Activated CD8-positive, alpha-beta memory T cell treated with anti-CD3 and anti-CD28 coated beads, Interleukin-2, amount 10 ng/mL, durations not matched to agents 7 days and 5 days (primary cell): ENCODE measurements at regions not wholly inside any gene's neighbourhood (a gene's known extent, or its start where the extent isn't known, plus 50 kb on each side); places are given as distances from the start of the nearest gene placed in this dataset.
"Not testable (repeated sequence)": the region's sequence is repeated elsewhere in the genome, so short reads cannot be mapped to it uniquely, and the experiment has no call there.

Experiments used
- ATAC-seq: fragments of 150-1000 bp; cut with Tn5 transposase; one replicate; pipeline ENCODE4 v1.10.0; 2021; ENCODE audit warnings: moderate library complexity
- CTCF ChIA-PET: fragments of 350-600 bp; sonication (Branson Sonifier 250); formaldehyde crosslinking; loops from one replicate; lab custom pipeline; 2021; ENCODE audit warnings: antibody characterized with exemption; lab: Charles Lee
- DNase-seq: peaks from one replicate; pipeline ENCODE4 v3.0.0-alpha.2; 2020
- H3K27ac Mint-ChIP-seq: one replicate; pipeline ENCODE4 v1.8.0; 2021; ENCODE audit warnings: mild to moderate bottlenecking, mixed read lengths
- H3K27me3 Mint-ChIP-seq: one replicate; pipeline ENCODE4 v1.8.0; 2021; ENCODE audit warnings: mixed read lengths
- H3K36me3 Mint-ChIP-seq: one replicate; pipeline ENCODE4 v1.8.0; 2021; ENCODE audit warnings: mild to moderate bottlenecking, mixed read lengths
- H3K4me1 Mint-ChIP-seq: one replicate; pipeline ENCODE4 v1.8.0; 2021; ENCODE audit warnings: mixed read lengths
- H3K4me3 Mint-ChIP-seq: one replicate; pipeline ENCODE4 v1.8.0; 2021; ENCODE audit warnings: mild to moderate bottlenecking, moderate library complexity, mixed read lengths
- H3K9me3 Mint-ChIP-seq: one replicate; pipeline ENCODE4 v1.8.0; 2022; ENCODE audit warnings: low read depth, mixed read lengths

GRCh38 chr2:222017252-222017850 lies 281.4 kb downstream of the PAX3 start:
- Mint-ChIP-seq H3K27ac (no peak overlapping the region), H3K4me3 (no peak overlapping the region), H3K4me1 (no peaks in the 10 kb centered on the region), H3K36me3 (no peaks in the 10 kb centered on the region), H3K9me3 (no peaks in the 10 kb centered on the region), H3K27me3 (no peaks in the 10 kb centered on the region)
- DNase-seq, result no peak
- no peak for ATAC-seq
- CTCF ChIA-PET, result no interaction called here

GRCh38 chr2:222013889-222014288 lies 284.9 kb downstream of the PAX3 start:
- CTCF ChIA-PET, result interaction anchor here (1.0 kb wide), 1 partner anchor 10 kb away, joined by 3 read pairs; no protein-coding TSS in a partner anchor
- H3K4me1 Mint-ChIP-seq, result no peaks in the 10 kb centered on the region

GRCh38 chr2:222000326-222000725 lies 298.5 kb downstream of the PAX3 start:
- H3K36me3 Mint-ChIP-seq, result no peaks in the 10 kb centered on the region
- CTCF ChIA-PET, result no interaction called here
- no peak overlapping the region for H3K4me3 Mint-ChIP-seq
- no peak overlapping the region for H3K27ac Mint-ChIP-seq
- ATAC-seq, result no peak
- H3K27me3 Mint-ChIP-seq, result no peaks in the 10 kb centered on the region
- H3K9me3 Mint-ChIP-seq, result no peaks in the 10 kb centered on the region
- no peak for DNase-seq
- H3K4me1 Mint-ChIP-seq, result no peaks in the 10 kb centered on the region

More at GRCh38 chr2:222013889-222014288, 284.9 kb downstream of the PAX3 start:
- Mint-ChIP-seq H3K36me3 (no peaks in the 10 kb centered on the region), H3K4me3 (no peak overlapping the region), H3K27me3 (no peaks in the 10 kb centered on the region), H3K27ac (no peak overlapping the region), H3K9me3 (no peaks in the 10 kb centered on the region)
- ATAC-seq (no peak), DNase-seq (no peak)

- DNase-seq (no peak), ATAC-seq (no peak)
- CTCF ChIA-PET, result no interaction called here
- no peaks in the 10 kb centered on the region for H3K9me3 Mint-ChIP-seq
- H3K36me3 Mint-ChIP-seq, result no peaks in the 10 kb centered on the region
- H3K4me1 Mint-ChIP-seq, result no peaks in the 10 kb centered on the region
- no peak overlapping the region for H3K27ac Mint-ChIP-seq
- no peak overlapping the region for H3K4me3 Mint-ChIP-seq
- no peaks in the 10 kb centered on the region for H3K27me3 Mint-ChIP-seq
These were observed 299.1 kb downstream of the PAX3 start for GRCh38 chr2:221999717-222000116.

GRCh38 chr2:221999166-221999565 lies 299.6 kb downstream of the PAX3 start:
- Mint-ChIP-seq H3K9me3 (no peaks in the 10 kb centered on the region), H3K27me3 (no peaks in the 10 kb centered on the region), H3K36me3 (no peaks in the 10 kb centered on the region), H3K27ac (no peak overlapping the region), H3K4me1 (no peaks in the 10 kb centered on the region), H3K4me3 (no peak overlapping the region)
- no peak for ATAC-seq
- CTCF ChIA-PET, result no interaction called here
- DNase-seq, result no peak

DNA sequence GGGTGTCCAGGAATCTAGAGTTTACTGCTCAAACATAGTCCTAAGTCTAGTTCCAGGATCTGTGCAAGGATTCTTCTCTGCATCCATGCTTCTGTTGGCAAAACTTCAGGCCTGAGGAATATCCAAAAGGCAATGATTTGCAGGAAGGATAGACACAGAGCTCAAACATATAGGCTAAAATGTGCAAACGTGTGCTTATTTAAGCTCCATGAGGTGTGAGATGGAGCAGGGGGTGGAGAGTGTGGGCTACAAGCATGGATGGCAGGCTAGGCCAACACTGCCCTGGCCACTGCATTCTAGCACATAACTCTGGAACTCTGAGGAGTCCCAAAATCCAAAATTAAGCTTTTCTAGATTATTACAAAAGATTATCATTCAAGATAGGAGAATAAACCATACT lies 301.1 kb downstream of the PAX3 start:
- Mint-ChIP-seq H3K27ac (no peak overlapping the region), H3K27me3 (no peaks in the 10 kb centered on the region), H3K9me3 (no peaks in the 10 kb centered on the region), H3K4me3 (no peak overlapping the region), H3K4me1 (no peaks in the 10 kb centered on the region), H3K36me3 (no peaks in the 10 kb centered on the region)
- DNase-seq, result no peak
- ATAC-seq, result no peak
- CTCF ChIA-PET, result no interaction called here

DNA sequence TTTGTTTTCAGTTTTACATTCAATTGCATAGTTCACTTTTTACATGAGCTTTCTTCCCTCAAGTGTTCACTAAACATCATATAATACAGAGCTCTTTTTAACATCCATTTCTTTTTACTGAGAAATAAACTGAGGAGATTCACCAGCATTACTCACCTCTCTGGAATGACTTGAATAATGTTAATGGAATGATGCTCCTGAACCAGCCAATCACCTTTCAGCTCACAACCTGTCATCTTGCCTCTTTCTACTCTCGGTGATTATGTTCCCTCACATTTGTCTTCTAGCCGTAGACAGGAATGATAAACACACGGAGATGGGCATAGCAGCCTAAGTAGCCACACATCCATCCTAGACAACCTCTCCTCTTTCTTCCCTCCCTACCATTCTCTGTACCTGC lies 301.7 kb downstream of the PAX3 start:
- Mint-ChIP-seq H3K4me1 (no peaks in the 10 kb centered on the region), H3K27me3 (no peaks in the 10 kb centered on the region), H3K4me3 (no peak overlapping the region), H3K9me3 (no peaks in the 10 kb centered on the region), H3K36me3 (no peaks in the 10 kb centered on the region), H3K27ac (no peak overlapping the region)
- CTCF ChIA-PET, result no interaction called here
- ATAC-seq (no peak), DNase-seq (no peak)

DNA sequence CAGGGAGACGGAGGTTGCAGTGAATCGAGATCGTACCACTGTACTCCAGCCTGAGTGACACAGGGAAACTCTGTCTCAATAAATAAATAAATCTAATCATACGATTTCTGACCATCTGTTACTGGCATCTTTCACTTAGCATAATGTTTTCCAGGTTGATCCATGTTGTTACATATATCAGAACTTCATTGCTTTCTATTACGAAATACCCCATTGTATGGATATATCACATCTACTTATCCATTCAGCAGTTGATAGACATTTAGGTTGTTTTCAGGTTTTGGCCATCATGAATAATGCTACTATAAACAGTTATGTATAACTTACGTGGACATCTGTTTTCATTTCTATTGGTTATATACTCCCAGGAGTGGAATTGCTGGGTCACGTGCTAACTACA lies 303.9 kb downstream of the PAX3 start:
- ATAC-seq (no peak), DNase-seq (no peak)
- Mint-ChIP-seq H3K4me3 (no peak overlapping the region), H3K27me3 (no peaks in the 10 kb centered on the region), H3K27ac (no peak overlapping the region), H3K9me3 (peaks cover 2% of the 10 kb centered on the region), H3K36me3 (no peaks in the 10 kb centered on the region), H3K4me1 (no peaks in the 10 kb centered on the region)
- CTCF ChIA-PET, result no interaction called here

- H3K9me3 Mint-ChIP-seq, H3K27me3 Mint-ChIP-seq, CTCF ChIA-PET, H3K4me3 Mint-ChIP-seq, H3K27ac Mint-ChIP-seq, H3K4me1 Mint-ChIP-seq, DNase-seq, ATAC-seq, H3K36me3 Mint-ChIP-seq: not testable (repeated sequence)
These were observed 314.4 kb downstream of the PAX3 start for GRCh38 chr2:221984376-221984775.

DNA sequence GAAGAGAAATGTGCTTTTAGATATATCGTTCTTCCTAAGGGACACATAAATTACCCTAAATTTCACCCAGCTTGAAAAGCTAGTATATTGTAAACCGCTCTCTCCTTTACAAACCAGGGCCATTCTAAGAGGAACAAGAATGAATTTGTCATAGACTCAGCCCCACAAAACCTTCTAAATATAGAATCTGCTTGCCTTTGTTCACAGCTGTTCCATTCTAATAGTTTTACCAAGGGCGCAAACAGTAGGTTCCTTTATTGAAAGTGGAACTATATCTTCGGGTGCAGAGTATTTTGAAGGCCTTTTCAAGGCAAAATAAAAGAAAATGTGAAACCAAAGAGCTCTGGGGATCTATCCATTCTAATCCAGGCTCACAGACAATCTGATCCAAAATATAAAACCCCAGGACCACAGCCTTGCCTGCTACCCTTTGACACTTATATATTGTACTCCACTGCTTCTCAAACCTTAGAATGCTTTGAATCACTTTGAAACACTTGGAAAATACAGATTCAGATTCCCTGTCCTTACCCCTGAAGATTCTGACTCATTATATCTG lies 316.8 kb downstream of the PAX3 start:
- no peaks in the 10 kb centered on the region for H3K27me3 Mint-ChIP-seq
- ATAC-seq (no peak), DNase-seq (no peak)
- no peaks in the 10 kb centered on the region for H3K36me3 Mint-ChIP-seq
- CTCF ChIA-PET, result no interaction called here
- no peak overlapping the region for H3K27ac Mint-ChIP-seq
- no peak overlapping the region for H3K4me3 Mint-ChIP-seq
- peaks cover 4% of the 10 kb centered on the region for H3K9me3 Mint-ChIP-seq
- no peaks in the 10 kb centered on the region for H3K4me1 Mint-ChIP-seq

DNA sequence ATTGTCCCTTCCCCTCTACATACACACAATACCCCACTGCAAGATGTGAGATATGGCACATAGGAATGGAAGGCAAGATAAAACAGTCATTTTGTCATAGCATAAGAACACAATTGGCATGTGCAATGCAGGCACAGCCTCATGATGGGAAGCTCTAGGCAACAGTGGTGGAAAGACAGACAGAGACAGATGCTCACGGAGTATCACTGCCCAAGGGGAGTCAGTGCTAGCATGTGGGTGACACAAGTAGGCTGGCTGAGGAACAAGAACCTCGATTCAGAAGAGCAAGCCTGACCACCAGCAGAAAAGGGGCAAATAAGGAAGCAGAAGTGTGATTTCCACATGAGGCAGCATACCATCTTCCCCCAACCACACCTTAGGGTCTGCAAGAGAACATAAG lies 323.6 kb downstream of the PAX3 start:
- Mint-ChIP-seq H3K27ac (no peak overlapping the region), H3K4me1 (no peaks in the 10 kb centered on the region), H3K9me3 (no peaks in the 10 kb centered on the region), H3K27me3 (no peaks in the 10 kb centered on the region), H3K36me3 (no peaks in the 10 kb centered on the region), H3K4me3 (no peak overlapping the region)
- DNase-seq, result no peak
- CTCF ChIA-PET, result no interaction called here
- ATAC-seq, result no peak

DNA sequence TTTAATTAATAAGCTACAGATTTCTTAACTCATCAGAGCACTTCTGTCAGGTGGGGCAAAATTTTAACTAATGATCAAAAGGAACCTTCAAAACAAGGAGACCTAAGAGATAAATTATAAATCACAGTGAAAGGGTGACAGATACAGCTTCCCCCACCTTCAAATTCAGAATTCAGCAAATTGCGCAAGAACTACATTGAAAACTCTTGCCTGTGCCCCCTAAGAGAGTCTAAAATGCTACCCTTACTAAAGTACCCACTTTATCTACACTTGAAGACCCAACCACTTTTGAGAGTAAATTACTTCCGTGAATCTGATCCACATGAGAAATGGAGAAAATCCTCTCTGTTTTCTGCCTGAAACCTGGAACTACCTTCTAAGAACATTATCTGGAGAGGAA lies 324.9 kb downstream of the PAX3 start:
- Mint-ChIP-seq H3K27ac (no peak overlapping the region), H3K36me3 (no peaks in the 10 kb centered on the region), H3K4me3 (no peak overlapping the region), H3K9me3 (no peaks in the 10 kb centered on the region), H3K27me3 (no peaks in the 10 kb centered on the region), H3K4me1 (no peaks in the 10 kb centered on the region)
- no peak for ATAC-seq
- CTCF ChIA-PET, result no interaction called here
- DNase-seq, result no peak

- ATAC-seq (no peak), DNase-seq (no peak)
- Mint-ChIP-seq H3K36me3 (no peaks in the 10 kb centered on the region), H3K27ac (no peak overlapping the region), H3K4me3 (no peak overlapping the region), H3K9me3 (no peaks in the 10 kb centered on the region), H3K4me1 (no peaks in the 10 kb centered on the region), H3K27me3 (no peaks in the 10 kb centered on the region)
- CTCF ChIA-PET, result no interaction called here
These were observed 325.3 kb downstream of the PAX3 start for GRCh38 chr2:221973502-221973901.

DNA sequence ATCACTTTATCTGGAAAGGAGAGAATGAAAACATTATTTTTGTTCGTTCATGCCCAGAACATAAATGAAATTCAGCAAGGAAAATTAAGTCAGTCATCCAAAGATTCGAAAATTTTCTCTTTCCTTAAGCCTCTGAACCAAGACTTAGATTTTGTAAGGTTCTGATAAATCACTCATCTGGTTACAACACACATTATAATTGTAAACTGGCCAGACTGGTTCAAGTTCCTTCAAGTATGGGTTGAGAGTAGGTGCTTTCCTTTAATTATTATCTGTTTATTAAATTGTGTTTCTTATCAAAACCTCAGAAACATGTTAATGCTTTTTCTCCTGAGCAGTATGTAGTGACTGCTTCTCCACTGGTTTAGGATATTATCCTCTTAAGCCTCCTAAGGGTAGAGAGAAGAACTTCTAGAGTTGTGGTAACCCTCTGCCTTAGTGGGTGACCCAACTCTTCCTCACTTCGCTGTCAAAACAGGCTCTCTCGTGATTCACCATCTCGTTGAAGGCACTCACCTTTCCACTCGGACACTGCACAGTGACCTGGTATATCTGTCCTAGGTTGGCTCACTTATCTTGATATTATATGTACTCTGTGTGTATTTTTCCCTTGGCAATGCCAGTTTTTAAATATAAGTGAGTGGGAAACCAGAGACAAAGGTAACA lies 325.9 kb downstream of the PAX3 start:
- Mint-ChIP-seq H3K27ac (no peak overlapping the region), H3K9me3 (no peaks in the 10 kb centered on the region), H3K27me3 (no peaks in the 10 kb centered on the region), H3K36me3 (no peaks in the 10 kb centered on the region), H3K4me1 (no peaks in the 10 kb centered on the region), H3K4me3 (no peak overlapping the region)
- no peak for DNase-seq
- ATAC-seq, result no peak
- CTCF ChIA-PET, result no interaction called here
